ENCODE measurements at regions not wholly inside any gene's neighbourhood (a gene's known extent, or its start where the extent isn't known, plus 50 kb on each side); places are given as distances from the start of the nearest gene placed in this dataset.

DNA sequence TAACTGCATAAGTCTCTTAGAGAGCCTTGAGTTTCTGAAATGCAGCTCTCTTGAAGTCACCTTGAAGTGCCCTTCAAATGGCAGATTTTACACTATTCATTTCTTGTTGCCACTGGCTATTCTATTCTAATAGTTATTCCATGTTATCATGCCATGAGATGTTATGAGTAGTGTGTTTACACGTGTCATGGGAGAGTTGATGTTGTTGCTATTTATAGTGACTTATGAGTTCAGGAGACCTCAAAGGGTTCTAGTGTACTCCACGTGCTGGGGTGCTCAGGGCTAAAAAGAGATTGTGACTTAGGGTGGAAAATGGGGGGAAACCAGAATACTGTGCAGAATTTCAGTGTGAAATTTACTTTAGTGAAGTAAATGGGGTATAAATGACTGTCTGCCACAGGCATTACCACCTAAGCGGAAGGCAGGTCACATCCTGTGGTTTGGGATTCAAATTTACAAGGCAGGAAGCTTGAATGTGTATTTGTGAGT lies 77.1 kb upstream of the SLC4A4 start:
- no peak for TF ChIP-seq POLR2A (IDR thresholded peaks at IDR 0.05)
- no peak for TF ChIP-seq CTCF (IDR thresholded peaks at IDR 0.05)
- TF ChIP-seq EP300 (IDR thresholded peaks at IDR 0.05) = no peak

Measured in tibial nerve (tissue), 4 donors.